Endodermal cell (in vitro differentiated cells): ENCODE measurements at regions not wholly inside any gene's neighbourhood (a gene's known extent, or its start where the extent isn't known, plus 50 kb on each side); places are given as distances from the start of the nearest gene placed in this dataset.

ENCODE experiments used
- DNase-seq: peaks from one replicate; pipeline ENCODE4 v3.0.0-alpha.2; 2017
- H3K27ac ChIP-seq: 2 replicates; pipeline ENCODE4 v1.5.1; 2013; ENCODE audit warnings: mild to moderate bottlenecking, low read depth, low read length, moderate library complexity
- H3K27me3 ChIP-seq: 2 replicates; pipeline ENCODE4 v1.6.1; 2013; ENCODE audit warnings: mild to moderate bottlenecking, low read length, moderate library complexity; ENCODE audit not compliant: insufficient read depth, control insufficient read depth, poor library complexity, severe bottlenecking
- H3K36me3 ChIP-seq: 2 replicates; pipeline ENCODE4 v1.7.0; 2013; ENCODE audit warnings: mild to moderate bottlenecking, low read length, moderate library complexity; ENCODE audit not compliant: control insufficient read depth, insufficient read depth
- H3K4me1 ChIP-seq: one replicate; pipeline ENCODE4 v1.7.0; 2013; ENCODE audit warnings: low read length; ENCODE audit not compliant: control insufficient read depth, insufficient read depth
- H3K4me3 ChIP-seq: 2 replicates; pipeline ENCODE4 v1.5.1; 2013; ENCODE audit warnings: mild to moderate bottlenecking, low read length, moderate library complexity
- H3K9ac ChIP-seq: 2 replicates; pipeline ENCODE4 v1.6.1; 2013; ENCODE audit warnings: mild to moderate bottlenecking, low read length, moderate library complexity; ENCODE audit not compliant: poor library complexity, severe bottlenecking; ENCODE audit errors: extremely low read depth
- H3K9me3 ChIP-seq: 2 replicates; pipeline ENCODE4 v1.6.1; 2013; ENCODE audit warnings: mild to moderate bottlenecking, low read length, moderate library complexity; ENCODE audit not compliant: control insufficient read depth
- H3K27ac Mint-ChIP-seq: 2 replicates; pipeline ENCODE4 v1.8.0; 2020; ENCODE audit warnings: mixed read lengths
- H3K27me3 Mint-ChIP-seq: 2 replicates; pipeline ENCODE4 v1.8.0; 2021; ENCODE audit warnings: mild to moderate bottlenecking, mixed read lengths; ENCODE audit not compliant: insufficient read depth
- H3K36me3 Mint-ChIP-seq: 2 replicates; pipeline ENCODE4 v1.8.0; 2020; ENCODE audit warnings: low read depth, mixed read lengths
- H3K4me1 Mint-ChIP-seq: 2 replicates; pipeline ENCODE4 v1.8.0; 2020; ENCODE audit warnings: mixed read lengths
- H3K4me3 Mint-ChIP-seq: 2 replicates; pipeline ENCODE4 v1.8.0; 2020; ENCODE audit warnings: mild to moderate bottlenecking, moderate library complexity, mixed read lengths
- H3K9me3 Mint-ChIP-seq: 2 replicates; pipeline ENCODE4 v1.8.0; 2020; ENCODE audit warnings: mild to moderate bottlenecking, mixed read lengths
- WGBS, 2 experiments: methylation state at CpG; one replicate each; pipeline versions ENCODE4 v1.1.5 to v1.1.7; 2013; ENCODE audit warnings: missing lambda C conversion rate in 2 of 2, mixed read lengths in 1 of 2; ENCODE audit not compliant: insufficient coverage in 1 of 2, insufficient read length in 1 of 2; 5-methylcytosine and 5-hydroxymethylcytosine counted together
- TF ChIP-seq, protein P1 (sequence below): fragments of 200-600 bp; sonication (generic); conservative IDR thresholded peaks from 2 replicates; pipeline ENCODE4 v1.5.0; 2021; ENCODE audit warnings: antibody characterized with exemption, mild to moderate bottlenecking

DNA sequence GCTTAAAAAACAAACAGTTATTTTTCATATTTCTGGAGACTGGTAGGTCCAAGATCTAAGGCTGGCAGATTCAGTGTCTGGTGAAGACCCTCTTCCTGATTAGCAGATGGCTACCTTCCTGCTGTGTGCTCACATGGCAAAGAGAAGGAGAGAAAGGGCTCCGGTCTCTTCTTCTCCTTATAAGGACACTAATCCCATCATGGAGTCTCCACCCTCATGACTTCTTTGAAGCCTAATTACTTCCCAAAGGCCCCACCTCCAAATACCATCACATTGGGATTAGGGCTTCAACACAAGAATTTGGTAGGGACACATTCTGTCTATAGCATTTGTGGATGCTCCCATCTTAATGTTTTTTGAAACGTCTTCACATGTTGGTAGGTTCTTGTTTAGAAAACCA is 391.1 kb downstream of the TMEM161B start:
- Mint-ChIP-seq H3K9me3 (peaks cover 6% of the 10 kb centered on the region), H3K4me3 (no peak overlapping the region), H3K36me3 (no peaks in the 10 kb centered on the region), H3K27ac (no peak overlapping the region), H3K4me1 (peaks cover 9% of the 10 kb centered on the region), H3K27me3 (peaks cover 36% of the 10 kb centered on the region)
- H3K9me3 ChIP-seq, result no peaks in the 10 kb centered on the region
- H3K36me3 ChIP-seq, result no peaks in the 10 kb centered on the region
- DNase-seq, result no peak
- H3K27ac ChIP-seq, result no peak overlapping the region
- WGBS, 2 experiments, result 75% methylated on average over 1 of the region's 2 CpGs; no CpG with 5 or more reads in 1 of the 2 experiments
- no peaks in the 10 kb centered on the region for H3K4me1 ChIP-seq
- no peak overlapping the region for H3K9ac ChIP-seq
- H3K27me3 ChIP-seq, result no peaks in the 10 kb centered on the region
- no peak overlapping the region for H3K4me3 ChIP-seq
- TF ChIP-seq, protein P1, sequence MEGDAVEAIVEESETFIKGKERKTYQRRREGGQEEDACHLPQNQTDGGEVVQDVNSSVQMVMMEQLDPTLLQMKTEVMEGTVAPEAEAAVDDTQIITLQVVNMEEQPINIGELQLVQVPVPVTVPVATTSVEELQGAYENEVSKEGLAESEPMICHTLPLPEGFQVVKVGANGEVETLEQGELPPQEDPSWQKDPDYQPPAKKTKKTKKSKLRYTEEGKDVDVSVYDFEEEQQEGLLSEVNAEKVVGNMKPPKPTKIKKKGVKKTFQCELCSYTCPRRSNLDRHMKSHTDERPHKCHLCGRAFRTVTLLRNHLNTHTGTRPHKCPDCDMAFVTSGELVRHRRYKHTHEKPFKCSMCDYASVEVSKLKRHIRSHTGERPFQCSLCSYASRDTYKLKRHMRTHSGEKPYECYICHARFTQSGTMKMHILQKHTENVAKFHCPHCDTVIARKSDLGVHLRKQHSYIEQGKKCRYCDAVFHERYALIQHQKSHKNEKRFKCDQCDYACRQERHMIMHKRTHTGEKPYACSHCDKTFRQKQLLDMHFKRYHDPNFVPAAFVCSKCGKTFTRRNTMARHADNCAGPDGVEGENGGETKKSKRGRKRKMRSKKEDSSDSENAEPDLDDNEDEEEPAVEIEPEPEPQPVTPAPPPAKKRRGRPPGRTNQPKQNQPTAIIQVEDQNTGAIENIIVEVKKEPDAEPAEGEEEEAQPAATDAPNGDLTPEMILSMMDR, result no peak

DNA sequence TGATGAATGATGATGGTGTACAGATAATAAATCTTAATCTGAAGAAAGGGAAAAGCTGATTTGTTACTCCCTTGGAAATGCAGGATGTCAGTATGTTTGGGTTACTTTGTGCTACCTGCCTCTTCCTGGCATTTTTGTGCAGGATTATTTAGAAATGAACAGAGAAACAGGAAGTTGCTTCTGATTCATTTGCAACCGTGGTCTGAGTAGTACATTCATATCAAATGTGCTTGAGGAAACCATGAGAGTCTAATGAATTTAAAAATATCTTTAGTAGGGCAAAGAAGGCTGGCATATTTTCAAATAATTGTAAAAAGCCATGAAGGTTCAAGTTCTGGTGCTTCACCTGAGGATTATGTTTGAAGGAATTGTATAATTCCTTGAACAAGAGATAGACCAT is 391.6 kb downstream of the TMEM161B start:
- WGBS, 2 experiments, result 94 to 100% methylated on average over 1 of the region's 1 CpG
- TF ChIP-seq, protein P1, result no peak

DNA sequence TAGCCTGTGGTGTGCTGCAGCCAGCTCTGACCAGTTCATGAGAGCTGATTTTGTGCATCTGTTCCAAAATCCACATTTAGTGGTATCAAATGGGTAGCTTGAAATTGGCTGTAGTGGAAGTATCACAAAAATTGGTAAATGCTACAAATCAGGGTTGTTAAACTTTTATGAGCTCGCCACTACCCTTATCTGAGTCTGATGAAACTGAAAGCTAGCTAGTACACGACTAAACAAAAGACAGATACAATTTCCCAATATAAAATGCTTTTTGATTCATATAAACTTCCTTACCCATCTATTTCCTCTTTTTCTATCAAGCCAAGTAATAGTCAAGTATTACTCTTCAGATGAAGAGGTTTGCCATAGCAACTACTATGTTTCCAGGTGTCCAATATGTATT is 392.0 kb downstream of the TMEM161B start:
- peaks cover 3% of the 10 kb centered on the region for H3K9me3 Mint-ChIP-seq
- Histone ChIP-seq H3K4me1 (no peaks in the 10 kb centered on the region), H3K4me3 (no peak overlapping the region), H3K9ac (no peak overlapping the region), H3K36me3 (no peaks in the 10 kb centered on the region), H3K27ac (no peak overlapping the region), H3K9me3 (no peaks in the 10 kb centered on the region), H3K27me3 (peaks cover 4% of the 10 kb centered on the region)
- peaks cover 43% of the 10 kb centered on the region for H3K27me3 Mint-ChIP-seq
- TF ChIP-seq, protein P1, result no peak
- no peak overlapping the region for H3K27ac Mint-ChIP-seq
- no peak overlapping the region for H3K4me3 Mint-ChIP-seq
- H3K36me3 Mint-ChIP-seq, result no peaks in the 10 kb centered on the region
- peaks cover 9% of the 10 kb centered on the region for H3K4me1 Mint-ChIP-seq
- no peak for DNase-seq
- 94 to 100% methylated on average over 2 of the region's 2 CpGs for WGBS, 2 experiments

More for the DNA sequence above, 391.6 kb downstream of the TMEM161B start:
- Histone ChIP-seq H3K4me3 (no peak overlapping the region), H3K9me3 (no peaks in the 10 kb centered on the region), H3K36me3 (no peaks in the 10 kb centered on the region), H3K9ac (no peak overlapping the region), H3K27me3 (no peaks in the 10 kb centered on the region), H3K4me1 (no peaks in the 10 kb centered on the region), H3K27ac (no peak overlapping the region)
- H3K27ac Mint-ChIP-seq, result no peak overlapping the region
- no peak overlapping the region for H3K4me3 Mint-ChIP-seq
- H3K27me3 Mint-ChIP-seq, result peaks cover 40% of the 10 kb centered on the region
- peaks cover 3% of the 10 kb centered on the region for H3K9me3 Mint-ChIP-seq
- H3K4me1 Mint-ChIP-seq, result peaks cover 9% of the 10 kb centered on the region
- DNase-seq, result no peak
- no peaks in the 10 kb centered on the region for H3K36me3 Mint-ChIP-seq
